ENCODE measurements at regions not wholly inside any gene's neighbourhood (a gene's known extent, or its start where the extent isn't known, plus 50 kb on each side); places are given as distances from the start of the nearest gene placed in this dataset.

GRCh38 chr6:113457198-113457597 lies 399.9 kb upstream of the MARCKS start:
- no peaks in the 10 kb centered on the region for H3K36me3 ChIP-seq (ENCODE audit: insufficient read depth, low read length)
- no peaks in the 10 kb centered on the region for H4K20me1 ChIP-seq (ENCODE audit: insufficient read depth, low read length)
- no peaks in the 10 kb centered on the region for H3K79me2 ChIP-seq (ENCODE audit: insufficient read depth, low read length)
- H3K4me1 ChIP-seq (ENCODE audit: insufficient read depth, low read length, severe bottlenecking): no peaks in the 10 kb centered on the region
- H3K4me2 ChIP-seq (ENCODE audit: low read length): no peak overlapping the region
- no peaks in the 10 kb centered on the region for H3K27me3 ChIP-seq (ENCODE audit: insufficient read depth, low read length)
- no peaks in the 10 kb centered on the region for H3F3A ChIP-seq (ENCODE audit: insufficient read depth, low read length)
- H3K9me2 ChIP-seq (ENCODE audit: low read depth, low read length): no peaks in the 10 kb centered on the region
- H3K9me3 ChIP-seq (ENCODE audit: low read length): no peaks in the 10 kb centered on the region
- TF ChIP-seq CTCF (IDR thresholded peaks at IDR 0.05; ENCODE audit: low read length) (no peak), EZH2 (IDR thresholded peaks at IDR 0.05; ENCODE audit: borderline replicate concordance, low read length) (no peak)
- no peak overlapping the region for H3K9ac ChIP-seq (ENCODE audit: low read length)
- H2AFZ ChIP-seq (ENCODE audit: low read length): no peak overlapping the region
- no peak overlapping the region for H3K4me3 ChIP-seq (ENCODE audit: low read depth, low read length, poor library complexity, severe bottlenecking)
- no peak overlapping the region for H3K27ac ChIP-seq (ENCODE audit: low read depth, low read length, poor library complexity, severe bottlenecking)

DNA sequence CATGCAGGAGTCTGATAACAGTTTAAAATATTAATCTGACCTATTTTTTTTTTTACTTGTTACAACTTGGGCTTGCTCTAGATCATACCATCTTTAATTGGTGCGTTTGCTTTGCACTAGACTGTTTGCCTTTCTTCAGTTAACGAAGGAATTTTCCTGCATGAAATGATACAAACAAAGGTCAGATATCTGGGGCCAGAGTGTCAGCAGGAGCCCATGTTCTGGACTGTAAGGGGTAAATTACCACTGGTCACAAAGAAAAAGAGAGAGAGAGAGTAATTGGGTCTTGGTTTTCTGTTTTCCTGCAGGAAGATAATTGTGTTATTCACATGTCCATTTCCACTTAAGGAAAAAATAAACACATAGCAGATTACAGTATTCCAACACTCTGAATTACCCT lies 399.4 kb upstream of the MARCKS start:
- Histone ChIP-seq H3K9me2 (ENCODE audit: low read depth, low read length) (no peaks in the 10 kb centered on the region), H3K9me3 (ENCODE audit: low read length) (no peaks in the 10 kb centered on the region), H4K20me1 (ENCODE audit: insufficient read depth, low read length) (no peaks in the 10 kb centered on the region), H3K27me3 (ENCODE audit: insufficient read depth, low read length) (no peaks in the 10 kb centered on the region), H3K9ac (ENCODE audit: low read length) (no peak overlapping the region), H3F3A (ENCODE audit: insufficient read depth, low read length) (no peaks in the 10 kb centered on the region), H2AFZ (ENCODE audit: low read length) (no peak overlapping the region), H3K36me3 (ENCODE audit: insufficient read depth, low read length) (no peaks in the 10 kb centered on the region), H3K4me2 (ENCODE audit: low read length) (no peak overlapping the region), H3K27ac (ENCODE audit: low read depth, low read length, poor library complexity, severe bottlenecking) (no peak overlapping the region), H3K79me2 (ENCODE audit: insufficient read depth, low read length) (no peaks in the 10 kb centered on the region), H3K4me3 (ENCODE audit: low read depth, low read length, poor library complexity, severe bottlenecking) (no peak overlapping the region), H3K4me1 (ENCODE audit: insufficient read depth, low read length, severe bottlenecking) (no peaks in the 10 kb centered on the region)
- no peak for TF ChIP-seq EZH2 (IDR thresholded peaks at IDR 0.05; ENCODE audit: borderline replicate concordance, low read length)
- TF ChIP-seq CTCF (IDR thresholded peaks at IDR 0.05; ENCODE audit: low read length): no peak

DNA sequence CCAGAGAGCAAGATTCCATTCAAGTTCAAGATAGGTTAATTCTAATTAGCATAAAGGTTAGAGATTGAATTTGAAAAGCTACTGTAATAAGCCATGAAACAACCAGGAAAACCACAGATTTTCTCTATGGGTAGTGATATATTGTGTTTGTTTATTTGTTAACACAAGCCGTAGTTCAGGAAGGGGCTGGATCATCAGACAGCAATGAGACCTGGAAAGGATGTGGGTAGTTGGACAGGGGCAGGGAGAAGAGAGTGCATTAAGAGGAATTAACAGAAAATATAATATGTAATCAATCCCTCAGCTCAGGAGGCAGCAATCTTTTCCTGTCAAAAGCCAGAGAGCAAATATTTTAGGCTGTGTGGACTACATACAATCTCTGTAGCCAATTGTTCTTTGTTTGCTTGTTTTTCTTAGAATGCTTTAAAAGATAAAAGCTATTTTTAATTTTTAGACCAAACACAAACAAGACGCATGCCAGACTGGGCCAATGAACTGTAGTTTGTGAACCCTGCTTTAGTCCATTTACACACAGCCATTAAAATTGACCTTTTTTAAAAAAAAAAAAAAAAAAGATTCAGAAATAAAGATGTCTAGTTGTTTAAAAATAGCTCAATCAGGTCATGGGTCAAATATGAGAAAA lies 398.7 kb upstream of the MARCKS start:
- Histone ChIP-seq H3F3A (ENCODE audit: insufficient read depth, low read length) (no peaks in the 10 kb centered on the region), H3K4me2 (ENCODE audit: low read length) (no peak overlapping the region), H2AFZ (ENCODE audit: low read length) (no peak overlapping the region), H4K20me1 (ENCODE audit: insufficient read depth, low read length) (no peaks in the 10 kb centered on the region), H3K36me3 (ENCODE audit: insufficient read depth, low read length) (no peaks in the 10 kb centered on the region), H3K27ac (ENCODE audit: low read depth, low read length, poor library complexity, severe bottlenecking) (no peak overlapping the region), H3K79me2 (ENCODE audit: insufficient read depth, low read length) (no peaks in the 10 kb centered on the region), H3K4me1 (ENCODE audit: insufficient read depth, low read length, severe bottlenecking) (no peaks in the 10 kb centered on the region), H3K9me2 (ENCODE audit: low read depth, low read length) (no peaks in the 10 kb centered on the region), H3K4me3 (ENCODE audit: low read depth, low read length, poor library complexity, severe bottlenecking) (no peak overlapping the region), H3K9me3 (ENCODE audit: low read length) (no peaks in the 10 kb centered on the region), H3K27me3 (ENCODE audit: insufficient read depth, low read length) (no peaks in the 10 kb centered on the region), H3K9ac (ENCODE audit: low read length) (no peak overlapping the region)
- no peak for TF ChIP-seq CTCF (IDR thresholded peaks at IDR 0.05; ENCODE audit: low read length)
- TF ChIP-seq EZH2 (IDR thresholded peaks at IDR 0.05; ENCODE audit: borderline replicate concordance, low read length): no peak
